GM21717 (cell line): ENCODE measurements at regions not wholly inside any gene's neighbourhood (a gene's known extent, or its start where the extent isn't known, plus 50 kb on each side); places are given as distances from the start of the nearest gene placed in this dataset.
"Not testable (repeated sequence)": the region's sequence is repeated elsewhere in the genome, so short reads cannot be mapped to it uniquely, and the experiment has no call there.

Experiments used
- ATAC-seq: cut with Tn5 transposase; IDR thresholded peaks from one replicate; pipeline ENCODE4 v1.9.1; 2021; ENCODE audit warnings: mild to moderate bottlenecking, moderate library complexity; ENCODE audit not compliant: unreplicated experiment

DNA sequence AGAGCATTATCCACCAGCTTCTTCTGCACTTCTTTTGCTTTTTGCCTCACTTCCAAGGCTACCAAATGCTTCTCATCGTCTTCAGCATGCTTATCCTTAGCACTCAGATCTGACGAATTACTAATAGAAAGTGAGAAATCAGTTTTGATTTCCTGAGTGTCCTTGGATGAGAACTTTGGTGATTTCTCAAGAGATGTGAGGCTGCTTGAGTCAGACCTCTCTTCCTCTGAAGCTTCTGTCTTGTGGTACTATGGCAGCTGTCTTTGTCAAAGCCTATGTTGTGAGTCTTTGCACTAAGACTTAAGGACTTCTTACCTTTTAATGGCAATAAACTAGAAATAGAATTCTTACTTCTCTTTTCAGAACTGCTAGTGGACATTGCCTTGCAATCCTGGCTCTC is 169.9 kb downstream of the CPE start:
- no peak for ATAC-seq

DNA sequence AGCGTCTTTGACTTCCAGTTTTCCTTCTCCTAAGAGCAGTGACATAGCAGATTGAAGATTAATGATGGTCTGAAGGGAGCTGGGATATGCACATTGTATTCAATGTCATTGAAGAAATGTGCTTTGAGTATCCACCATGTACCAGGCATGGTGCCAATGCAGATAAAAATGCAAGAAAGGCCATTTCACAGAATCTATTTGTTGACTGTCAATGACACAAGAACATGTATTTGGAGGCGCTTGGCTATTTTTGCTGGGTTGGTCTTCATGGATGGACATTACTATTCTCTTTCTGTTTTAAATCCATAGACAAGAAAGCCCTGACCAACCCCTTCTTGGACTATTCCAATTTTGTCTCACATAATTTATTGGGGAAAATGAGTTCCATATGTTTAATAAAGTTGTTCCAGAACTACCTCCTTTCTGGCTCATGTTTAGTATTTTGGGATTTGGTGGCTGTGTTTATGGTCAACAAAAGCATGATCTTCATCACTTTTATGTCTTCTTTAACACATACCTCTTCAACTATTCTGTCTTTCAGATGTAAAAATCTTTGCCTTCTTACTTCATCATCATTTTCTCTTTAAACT is 174.5 kb downstream of the CPE start:
- ATAC-seq = no peak

DNA sequence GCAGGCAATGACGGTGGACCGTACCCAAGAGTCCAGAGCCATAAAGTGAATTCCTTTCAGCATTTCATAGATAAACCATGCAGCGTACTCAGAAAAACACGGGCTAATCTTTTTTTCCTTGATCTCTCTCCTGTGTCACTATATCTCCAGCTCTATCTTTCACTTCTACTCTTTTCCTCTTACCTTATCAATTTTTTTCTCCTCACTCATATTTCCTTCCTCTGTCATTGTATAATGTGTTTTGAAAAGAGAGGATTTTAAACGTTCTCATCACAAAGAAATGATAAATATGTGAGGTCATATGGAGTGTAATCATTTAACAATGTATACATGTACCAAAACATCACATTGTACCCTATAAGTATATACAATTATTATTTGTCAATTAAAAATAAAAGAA is 176.5 kb downstream of the CPE start:
- no peak for ATAC-seq

DNA sequence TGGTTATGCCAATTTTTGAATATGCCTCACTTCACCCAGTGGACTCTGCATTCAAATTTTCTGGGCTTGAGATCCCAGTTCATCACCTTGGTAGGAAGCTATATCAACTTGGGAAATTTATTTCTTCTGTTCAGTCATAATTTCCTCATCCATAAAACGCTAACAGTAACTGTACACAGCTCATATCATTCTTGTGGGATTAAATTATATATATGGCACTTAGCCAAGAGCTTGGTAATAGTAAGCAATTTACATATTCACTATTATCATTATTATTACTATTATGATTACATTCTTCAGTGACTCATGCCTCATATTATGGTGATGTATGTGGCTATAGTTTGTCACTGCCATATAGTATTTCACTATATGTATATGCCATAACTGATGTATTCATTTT is 177.6 kb downstream of the CPE start:
- ATAC-seq = no peak

DNA sequence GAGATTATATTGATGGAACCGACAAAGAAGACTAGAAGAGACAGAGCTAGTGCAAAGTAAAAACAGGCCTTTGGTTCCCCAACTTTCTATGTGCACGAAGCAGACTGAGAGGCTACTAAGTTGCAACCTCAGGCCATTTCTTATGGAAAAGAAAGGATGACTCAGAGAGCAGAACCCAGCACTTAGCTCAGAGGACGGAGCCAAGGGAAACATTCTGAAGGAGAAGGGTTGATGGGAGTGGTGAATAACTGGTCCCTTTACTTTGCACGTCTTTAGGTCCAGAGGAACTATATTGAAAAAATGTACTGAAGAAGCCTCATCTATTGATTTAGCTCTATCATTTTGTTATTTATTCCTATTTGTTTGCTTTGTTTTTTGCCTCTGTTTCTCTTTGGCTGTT is 182.1 kb downstream of the CPE start:
- ATAC-seq = no peak

DNA sequence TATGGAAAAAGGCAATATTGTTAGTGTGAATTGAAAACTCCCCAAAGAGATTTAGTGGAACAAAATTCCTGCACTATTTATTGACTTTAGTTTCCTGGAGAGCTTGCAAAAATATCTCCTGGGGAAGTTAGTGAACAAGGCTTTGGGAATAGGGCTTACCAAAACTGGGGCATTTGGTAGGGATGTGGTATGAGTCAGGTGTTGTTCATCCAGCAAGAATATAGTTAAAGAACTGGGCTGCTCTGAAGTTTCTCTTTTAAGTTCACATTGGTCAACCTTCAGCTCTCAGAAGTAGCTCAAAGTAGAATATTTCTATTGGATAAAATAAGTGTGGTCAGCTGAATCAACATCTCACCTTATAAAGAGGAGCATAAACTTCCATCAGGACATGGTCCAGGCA is 185.0 kb downstream of the CPE start:
- ATAC-seq = no peak

DNA sequence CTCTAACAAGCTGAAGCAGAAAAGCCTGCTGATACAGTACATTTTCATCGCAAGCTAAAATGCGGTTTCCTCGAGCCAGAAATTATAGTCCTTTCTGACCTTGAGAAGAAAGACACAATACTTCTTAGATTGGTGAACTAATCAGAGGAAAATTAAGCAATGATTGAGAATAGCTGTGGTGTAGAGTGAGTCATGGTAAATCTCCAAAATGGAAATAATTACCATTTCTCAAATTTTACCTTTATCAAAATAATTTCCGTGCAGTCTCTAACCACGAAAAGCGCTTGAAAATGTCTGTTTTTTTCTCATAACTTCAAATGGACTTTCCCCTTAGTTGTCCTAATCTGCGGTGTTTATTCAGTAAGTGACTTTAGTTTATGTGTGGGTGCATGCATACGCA is 190.2 kb downstream of the CPE start:
- no peak for ATAC-seq

DNA sequence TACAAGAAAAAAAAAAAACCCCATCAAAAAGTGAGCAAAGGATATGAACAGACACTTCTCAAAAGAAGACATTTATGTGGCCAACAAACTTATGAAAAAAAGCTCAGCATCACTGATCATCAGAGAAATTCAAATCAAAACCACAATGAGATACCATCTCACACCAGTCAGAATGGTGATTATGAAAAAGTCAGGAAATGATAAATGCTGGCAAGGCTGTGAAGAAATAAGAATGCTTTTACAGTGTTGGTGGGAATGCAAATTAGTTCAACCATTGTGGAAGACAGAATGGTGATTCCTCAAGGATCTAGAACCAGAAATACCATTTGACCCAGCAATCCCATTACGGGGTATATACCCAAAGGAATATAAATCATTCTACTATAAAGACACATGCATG is 192.7 kb downstream of the CPE start:
- not testable (repeated sequence) for ATAC-seq

DNA sequence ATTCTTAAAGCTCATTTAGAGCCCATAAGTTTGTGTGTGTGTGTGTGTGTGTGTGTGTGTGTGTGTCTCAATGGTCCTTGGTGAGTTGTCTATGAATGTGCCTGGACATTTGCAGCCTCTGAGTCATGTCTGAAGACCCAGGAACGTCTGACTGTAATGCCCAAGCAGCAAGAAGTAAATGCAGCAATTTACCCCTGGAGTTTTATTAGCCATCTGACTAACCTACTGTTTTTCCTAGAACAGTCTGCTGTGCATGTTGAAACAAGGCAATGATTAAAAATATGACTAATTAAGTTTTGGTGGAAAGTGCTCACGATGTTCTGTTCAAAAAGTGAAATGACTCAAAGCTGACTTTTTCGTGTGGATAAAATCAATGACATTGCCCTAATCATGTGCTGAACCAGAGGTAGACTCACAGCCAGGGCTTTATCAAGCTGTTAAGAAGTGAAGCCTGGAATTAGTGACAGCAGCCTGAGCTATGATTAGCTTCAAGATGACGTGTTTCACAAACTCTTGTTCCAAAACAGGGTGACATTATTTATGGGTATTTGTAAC is 201.6 kb downstream of the CPE start:
- ATAC-seq = no peak

DNA sequence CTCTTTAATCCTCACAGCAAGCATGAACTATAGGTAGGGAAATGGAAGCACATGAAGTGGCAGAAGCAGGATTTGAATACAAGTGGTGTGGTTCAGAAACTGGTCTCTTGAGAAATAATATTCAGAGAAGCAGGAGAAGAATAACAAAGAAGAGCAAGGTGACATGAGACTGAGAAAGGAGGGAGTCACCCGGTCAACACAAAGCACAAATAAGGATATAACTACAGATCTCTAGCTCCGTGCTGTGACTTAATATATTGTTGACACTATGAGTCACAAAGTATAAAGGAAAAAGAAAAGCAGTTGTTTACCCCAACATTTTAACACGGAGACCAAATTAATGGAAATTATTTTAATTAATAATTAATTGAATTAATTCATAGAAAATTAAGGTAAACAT is 204.5 kb downstream of the CPE start:
- ATAC-seq = no peak

DNA sequence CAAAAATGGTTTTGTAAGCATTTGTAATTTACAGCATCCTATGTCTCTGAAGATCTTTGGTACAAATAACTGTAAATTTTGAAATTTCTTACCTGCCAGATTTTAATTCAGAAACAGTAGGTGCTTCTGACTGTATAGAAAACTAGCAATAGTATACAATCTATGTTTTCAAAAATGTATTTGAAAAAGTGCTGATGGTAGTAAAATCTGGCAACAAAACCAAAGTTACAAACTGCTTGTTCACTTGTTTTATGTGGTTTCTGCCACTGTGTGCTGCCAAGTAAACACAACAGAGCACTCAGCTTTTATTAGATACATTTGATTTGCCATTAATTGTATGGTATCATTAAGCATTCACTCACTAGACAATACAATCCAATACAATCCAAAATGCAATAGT is 206.1 kb downstream of the CPE start:
- no peak for ATAC-seq

DNA sequence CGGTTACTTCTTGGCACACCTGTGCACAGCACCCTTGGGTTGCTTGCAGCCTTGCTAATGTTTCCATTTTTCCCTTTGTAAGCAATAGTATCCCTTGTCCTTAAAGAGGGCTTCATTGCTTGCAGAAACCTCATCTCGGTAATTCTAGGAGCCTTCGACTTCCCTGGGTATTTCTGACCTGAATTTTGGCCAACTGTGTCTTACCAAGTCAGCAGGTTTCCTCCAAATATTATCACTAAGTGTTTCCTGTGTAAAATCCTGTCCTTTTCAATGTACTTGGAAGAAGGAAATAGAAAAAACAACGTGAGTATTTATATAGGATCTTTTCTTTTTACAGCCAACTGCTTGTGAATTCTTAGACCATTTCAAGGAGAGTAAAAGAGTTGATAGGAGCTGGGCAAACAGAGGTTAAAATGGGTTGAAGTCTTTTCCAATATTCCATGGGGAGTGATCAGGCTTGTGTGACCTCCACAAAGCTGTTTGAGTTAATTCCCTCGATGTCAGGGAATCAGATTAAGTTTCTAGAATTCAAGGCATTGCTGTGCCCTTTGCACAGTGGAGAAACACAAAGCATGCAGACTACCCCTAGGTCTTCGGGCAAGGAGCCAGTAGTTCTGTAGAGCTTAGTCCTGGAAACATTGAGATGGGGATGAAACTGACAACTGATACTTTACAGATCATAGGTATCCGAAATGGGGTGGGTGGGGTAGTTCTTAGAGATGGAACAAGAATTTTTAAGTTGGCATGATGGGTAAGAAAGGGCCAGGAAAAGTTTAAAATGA is 209.9 kb downstream of the CPE start:
- ATAC-seq = no peak

DNA sequence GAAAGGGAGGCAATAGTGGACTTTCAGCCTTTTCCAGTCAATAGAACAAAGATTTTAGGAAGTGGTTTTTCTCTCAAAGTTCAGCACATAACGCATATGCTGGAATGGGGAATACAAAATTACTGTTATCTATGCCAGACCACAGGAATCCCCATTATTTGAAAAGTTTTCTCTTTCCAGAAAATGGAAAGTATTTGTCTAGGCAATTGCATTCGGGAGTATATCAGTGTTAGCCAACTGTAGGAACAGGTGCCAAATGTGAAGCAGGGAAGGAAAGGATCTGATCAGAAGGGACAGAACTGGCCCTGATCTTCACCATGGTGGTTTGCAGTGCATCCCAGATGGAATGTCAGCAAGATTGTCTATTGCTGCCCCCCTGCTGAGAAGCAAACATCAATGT is 213.6 kb downstream of the CPE start:
- no peak for ATAC-seq

DNA sequence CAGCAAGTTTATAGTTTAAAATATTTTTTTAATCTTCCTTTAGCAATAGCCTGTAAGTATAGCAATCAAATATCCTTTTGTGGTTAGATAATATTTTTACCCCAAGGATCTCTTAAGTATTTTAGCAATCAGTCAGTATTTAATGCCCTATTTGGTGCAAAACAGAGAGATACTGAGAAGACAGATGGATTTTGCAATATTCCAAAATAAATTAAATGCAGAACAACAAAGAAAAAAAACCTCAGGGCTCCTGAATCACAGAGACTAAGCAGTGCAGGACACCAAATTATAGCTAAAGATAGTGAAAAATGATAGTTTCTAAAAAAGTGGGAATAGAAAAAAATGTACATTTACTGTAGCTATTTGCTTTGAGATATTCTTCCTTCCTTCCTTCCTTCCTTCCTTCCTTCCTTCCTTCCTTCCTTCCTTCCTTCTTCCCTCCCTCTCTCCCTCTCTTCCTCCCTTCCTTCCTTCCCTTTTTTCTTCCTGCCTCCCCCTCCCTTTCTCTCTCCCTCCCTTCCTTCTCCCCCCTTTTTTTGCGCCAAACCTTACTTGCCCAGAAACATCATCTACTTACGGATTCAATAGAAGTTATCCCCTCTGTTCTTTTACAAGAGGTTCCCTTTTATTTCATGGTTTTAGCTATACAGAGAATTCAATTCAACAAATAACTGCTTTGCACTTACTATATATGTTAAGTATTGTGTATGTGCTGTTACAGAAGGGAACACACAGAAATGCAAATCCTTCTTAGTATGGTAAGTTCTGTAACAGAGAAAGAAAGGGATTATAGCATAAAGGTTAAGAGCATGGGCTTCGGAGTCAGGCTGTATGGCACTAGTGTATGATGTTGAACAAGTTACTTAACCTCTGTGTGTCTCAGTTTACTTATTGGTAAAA is 219.0 kb downstream of the CPE start:
- ATAC-seq = no peak

DNA sequence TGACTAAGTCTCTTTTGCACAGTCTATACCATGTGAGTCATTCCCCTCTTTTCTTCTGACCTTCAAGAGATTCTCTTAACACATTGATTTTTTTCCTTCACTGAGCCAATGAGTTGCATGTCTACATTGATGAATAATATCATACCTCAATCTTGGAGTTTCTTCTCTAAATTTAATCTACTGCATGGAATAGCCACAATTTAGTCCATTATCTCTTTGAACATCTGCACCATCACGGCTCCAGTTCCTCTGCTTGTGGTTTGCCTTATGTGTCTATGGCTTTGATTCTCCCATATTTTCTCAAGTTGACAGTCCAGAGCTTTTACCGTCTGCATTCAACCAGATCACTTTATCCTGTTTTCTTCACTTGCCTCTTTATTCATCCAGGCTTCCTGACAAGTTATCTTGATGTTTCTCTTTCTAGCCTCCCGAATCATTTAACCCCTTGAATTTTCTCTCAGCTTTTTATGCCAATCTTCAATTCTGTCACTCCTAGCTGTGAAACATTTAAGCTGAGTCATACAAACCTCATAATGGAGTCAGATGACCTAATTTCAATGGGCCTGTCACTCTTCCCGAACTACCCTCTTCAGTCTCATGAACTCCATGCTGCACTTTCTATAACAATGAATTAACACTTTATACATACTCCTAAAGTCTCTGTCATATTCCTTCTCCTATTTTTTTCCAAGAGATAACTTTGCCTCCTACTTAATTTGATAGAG is 222.3 kb downstream of the CPE start:
- no peak for ATAC-seq

DNA sequence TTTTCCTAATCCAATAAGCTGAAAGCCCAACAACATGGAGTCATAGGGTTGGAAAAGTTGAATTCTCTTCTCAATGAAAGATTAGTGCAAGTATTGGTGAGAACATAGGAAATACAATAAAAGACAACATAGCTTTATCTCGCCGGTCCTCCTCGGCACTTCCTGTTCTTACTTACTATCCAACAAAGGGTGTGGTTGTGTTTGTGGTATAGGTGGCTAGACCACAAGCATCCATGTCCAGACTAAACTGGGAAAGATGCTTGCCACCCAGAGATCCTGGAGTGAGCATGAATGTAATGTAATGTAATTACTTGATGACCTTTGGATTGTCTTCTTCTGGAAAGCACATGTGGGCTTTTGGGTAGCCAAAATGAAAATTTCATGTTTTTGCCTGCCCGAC is 223.8 kb downstream of the CPE start:
- no peak for ATAC-seq

DNA sequence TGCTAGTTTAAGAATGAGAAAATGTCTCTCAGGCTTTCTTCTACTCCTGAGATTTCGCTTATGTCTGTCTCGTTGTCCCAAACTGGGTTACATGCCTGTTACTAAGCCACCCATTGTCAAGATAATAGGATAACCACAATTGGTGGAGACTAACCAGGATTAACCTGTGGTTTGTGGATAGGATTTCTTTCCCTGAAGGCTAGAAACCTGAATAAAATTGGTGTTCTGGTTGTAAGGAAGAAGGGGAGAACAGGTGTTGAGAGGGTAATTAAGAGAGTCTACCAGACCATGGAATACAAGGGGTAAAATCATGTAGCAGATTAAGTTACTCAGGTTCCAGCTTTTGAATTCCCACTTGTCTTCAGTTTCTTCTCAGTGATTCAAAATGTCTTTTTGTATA is 225.4 kb downstream of the CPE start:
- no peak for ATAC-seq

DNA sequence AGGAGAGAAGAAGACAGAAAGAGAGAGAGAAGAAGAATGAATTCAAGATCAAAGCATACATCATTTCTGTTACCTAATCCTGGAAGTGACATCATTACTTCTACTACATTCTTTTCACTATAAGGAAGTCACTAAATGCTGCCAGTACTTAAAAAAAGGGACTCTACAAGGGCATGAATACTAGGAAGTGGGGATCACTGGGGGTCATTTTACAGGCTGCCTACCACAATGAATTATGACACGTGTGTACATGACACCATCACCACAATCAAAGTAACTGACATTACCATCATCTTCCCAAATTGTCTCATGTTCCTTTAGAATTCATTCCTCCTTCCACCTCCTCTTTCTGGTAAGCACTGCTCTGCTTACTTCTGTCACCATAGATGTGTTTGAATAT is 227.0 kb downstream of the CPE start:
- no peak for ATAC-seq

DNA sequence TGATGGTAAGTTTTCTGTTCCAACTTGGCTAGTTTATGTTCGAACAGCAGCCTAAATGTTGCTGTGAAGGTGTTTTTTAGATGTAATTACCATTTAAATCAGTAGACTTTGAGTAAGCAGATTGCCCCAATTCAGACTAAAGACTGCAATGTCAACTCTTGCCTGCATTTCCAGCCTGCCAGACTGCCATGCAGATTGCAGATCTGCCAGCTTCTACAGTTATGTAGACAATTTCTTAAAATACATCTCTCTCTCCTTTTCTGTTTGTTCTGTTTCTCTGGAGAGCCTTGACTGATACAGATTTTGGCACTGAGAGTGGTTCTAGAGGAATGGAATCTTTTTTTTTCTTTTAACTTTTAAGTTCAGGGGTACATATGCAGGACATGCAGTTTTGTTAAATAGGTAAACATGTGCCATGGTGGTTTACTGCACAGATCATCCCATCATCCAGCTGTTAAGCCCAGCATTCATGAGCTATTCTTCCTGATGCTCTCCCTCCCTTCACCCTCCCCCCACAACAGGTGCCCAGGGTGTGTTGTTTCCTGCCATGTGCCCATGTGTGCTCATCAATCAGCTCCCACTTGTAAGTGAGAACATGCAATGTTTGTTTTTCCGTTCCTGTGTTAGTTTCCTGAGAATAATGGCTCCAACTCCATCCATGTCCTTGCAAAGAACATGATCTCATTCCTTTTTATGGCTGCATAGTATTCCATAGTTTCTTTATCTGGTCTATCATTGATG is 227.8 kb downstream of the CPE start:
- no peak for ATAC-seq

DNA sequence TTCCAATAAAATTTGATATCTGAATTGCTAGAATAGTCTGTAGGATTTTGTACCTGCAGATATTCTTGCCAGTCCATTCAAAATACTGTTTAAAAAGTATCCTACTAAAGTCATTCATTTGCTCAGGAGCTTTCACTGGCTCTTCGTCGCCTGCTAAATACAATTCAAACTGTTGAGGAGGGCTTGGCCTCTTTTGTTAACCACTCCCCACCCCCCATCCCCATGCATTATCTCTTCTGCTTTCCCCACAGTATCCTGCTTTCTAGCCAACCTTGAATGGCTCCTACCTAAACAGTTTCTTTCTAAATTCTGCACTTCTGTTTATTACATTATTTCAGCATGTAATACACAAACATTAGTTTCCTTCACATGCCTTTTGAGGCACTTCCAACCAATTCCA is 230.8 kb downstream of the CPE start:
- ATAC-seq = no peak
